ENCODE measurements at regions not wholly inside any gene's neighbourhood (a gene's known extent, or its start where the extent isn't known, plus 50 kb on each side); places are given as distances from the start of the nearest gene placed in this dataset.

DNA sequence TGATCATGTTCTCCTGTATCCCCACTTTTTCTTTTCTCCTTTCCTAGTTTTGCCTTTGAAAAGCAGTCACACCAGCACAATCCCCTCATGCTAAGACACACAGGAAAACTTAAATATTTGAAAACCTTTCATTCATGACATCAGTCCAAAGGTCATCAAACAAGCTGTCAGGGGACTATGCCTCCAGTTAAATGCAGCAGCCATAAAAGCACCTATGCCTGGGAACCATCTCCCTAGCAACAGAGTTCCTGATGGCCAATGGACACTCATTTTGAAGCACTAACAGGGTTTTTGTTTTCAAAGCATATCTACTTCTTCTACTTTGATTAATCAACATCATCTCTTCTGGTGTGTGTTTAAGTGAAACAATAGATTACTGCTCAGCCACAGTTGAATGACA, 286.4 kb upstream of the PARD3B start:
- no peak for DNase-seq (ENCODE audit: low read depth, low spot score)
- no peak overlapping the region for H3K27ac ChIP-seq

DNA sequence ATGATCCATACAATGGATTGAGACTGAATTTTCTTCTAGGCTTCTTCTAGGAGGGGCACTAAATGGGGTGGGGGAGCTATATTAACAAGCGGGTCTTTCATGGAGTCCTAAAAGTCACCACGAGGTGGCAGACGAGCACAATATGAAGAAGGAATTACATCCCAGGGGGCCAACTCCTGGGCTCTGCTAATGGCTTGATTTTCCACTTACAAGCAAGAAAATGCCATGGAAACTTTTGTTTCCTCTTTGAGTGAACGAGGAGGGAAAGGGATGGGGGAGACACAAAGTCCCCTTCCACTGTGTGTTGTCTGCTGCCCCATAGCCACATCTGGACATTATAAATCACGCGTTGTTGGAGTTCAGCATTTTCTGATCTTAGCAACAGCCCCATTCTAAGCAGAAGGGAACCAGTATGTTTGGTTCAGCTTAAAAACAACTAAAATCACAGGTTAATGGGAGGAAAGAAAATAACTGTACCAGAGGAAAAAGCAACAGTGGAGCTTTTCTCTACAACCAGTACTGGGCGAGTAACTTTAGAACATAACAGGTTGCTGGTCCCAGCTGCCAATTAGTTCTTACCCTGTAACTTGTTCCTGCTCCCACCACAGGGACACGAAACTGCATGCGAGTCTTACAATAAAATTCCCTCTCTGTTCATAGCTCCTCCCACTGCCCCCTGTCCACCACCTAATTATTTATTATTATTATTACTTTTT, 285.0 kb upstream of the PARD3B start:
- H3K27ac ChIP-seq = no peak overlapping the region
- no peak for DNase-seq (ENCODE audit: low read depth, low spot score)

DNA sequence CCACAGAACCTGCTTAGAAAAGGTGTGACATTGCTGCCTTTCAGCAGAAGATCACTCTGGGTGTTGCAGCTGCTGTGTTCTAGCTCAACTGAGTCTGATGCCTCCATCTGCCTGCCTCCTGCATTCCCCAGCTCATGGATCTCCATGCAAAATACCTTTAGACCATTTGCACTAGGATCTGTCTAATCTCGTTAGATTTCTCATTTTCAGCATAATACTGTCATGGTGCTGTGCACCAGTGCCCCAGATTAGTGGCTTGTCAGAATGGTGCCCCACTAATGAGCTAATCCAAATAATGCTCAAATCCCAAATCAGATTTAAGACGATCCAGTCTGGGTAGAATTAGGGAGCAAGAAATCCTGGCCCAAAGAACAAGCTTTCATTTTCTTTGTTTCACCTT, 284.4 kb upstream of the PARD3B start:
- DNase-seq (ENCODE audit: low read depth, low spot score) = no peak
- no peak overlapping the region for H3K27ac ChIP-seq

DNA sequence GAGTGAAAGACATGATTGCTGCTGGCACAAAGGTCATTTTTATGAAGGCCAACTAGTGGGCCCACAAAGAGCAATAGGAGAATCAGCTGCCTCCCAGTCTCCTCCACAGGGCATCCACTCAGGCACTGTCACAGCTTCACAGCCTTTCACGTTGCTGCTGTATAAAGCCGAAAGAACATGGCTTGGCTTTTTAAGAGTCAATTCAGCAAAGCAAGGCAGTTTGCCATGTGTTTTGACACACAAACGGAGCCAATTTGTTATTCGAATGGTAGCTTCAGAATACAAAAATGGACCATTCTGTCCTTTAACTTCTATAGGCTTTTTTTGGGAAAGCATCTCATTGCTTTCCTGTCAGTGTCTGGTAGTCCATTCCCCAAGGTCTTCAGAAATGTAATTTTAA, 283.4 kb upstream of the PARD3B start:
- no peak overlapping the region for H3K27ac ChIP-seq
- no peak for DNase-seq (ENCODE audit: low read depth, low spot score)

DNA sequence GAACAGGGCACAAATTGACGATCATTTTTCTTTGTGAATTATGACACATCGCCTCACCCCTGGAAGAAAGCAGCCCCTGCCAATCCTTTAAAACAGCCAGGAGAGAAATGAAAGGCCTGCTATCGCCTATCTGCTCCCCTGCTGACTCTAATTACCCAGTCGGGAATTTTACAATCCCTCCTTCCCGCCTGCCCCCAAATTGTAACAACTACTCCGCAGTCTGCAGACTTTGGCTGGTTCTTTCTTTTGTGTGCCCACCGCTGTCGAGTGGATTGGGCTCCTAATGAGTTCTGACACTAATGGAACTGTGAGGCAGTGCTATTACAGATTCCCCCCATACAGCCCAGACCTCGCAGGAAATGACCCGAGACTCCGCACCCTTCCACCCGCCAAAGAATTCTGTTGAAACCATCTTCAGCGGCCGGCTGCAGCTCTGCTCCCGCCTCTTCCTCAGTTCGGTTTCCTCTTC, 281.2 kb upstream of the PARD3B start:
- DNase-seq (ENCODE audit: low read depth, low spot score) = no peak
- H3K27ac ChIP-seq = no peak overlapping the region

DNA sequence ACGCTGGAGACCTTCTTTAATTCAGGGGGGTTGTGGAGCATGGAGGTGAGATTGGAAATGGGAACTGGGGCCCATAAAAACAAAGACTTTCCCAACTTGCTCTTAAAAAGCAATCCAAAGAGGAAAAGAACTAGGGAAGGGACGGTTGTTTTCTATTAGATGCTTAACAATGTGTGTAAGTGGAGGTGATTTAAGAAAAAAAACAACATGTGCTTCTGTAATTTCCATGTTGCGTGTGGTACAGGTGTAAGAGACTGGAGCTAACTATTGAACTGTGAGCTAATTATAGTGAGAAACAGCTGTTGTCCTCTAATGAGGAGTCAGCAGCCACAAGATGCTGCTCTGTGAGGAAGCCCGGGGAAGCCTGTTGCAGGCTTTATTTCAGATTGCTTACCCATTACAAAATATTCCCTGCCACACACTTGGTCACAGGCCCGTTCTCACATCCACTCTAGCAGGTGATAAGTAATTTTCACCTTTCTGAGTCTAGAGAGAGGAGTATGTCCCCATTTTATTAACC, 280.6 kb upstream of the PARD3B start:
- no peak overlapping the region for H3K27ac ChIP-seq
- no peak for DNase-seq (ENCODE audit: low read depth, low spot score)

DNA sequence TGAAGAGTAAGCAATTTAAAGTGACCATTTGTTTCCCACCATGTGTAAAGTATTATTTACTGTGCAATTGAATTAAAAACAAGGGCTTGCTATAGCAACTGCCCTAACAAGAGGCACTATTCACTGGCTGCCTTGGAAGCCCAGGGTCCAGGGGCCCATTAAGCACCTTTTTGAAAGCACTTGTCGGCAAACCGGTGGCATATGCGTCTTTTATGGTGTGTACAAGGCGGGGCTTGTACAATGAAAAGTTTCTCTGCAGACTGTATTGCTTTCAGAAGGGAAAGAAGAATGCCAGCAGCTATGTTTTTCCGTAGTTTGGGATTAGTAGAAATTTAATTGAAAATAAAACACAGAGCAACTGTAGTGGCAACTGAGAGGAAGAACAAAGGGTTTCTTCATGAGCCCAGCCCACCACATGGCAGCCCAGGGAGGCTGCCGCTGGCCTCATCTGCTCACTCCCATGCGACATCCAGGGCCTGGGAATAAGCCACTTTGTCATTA, 279.5 kb upstream of the PARD3B start:
- DNase-seq (ENCODE audit: low read depth, low spot score) = no peak
- H3K27ac ChIP-seq = no peak overlapping the region

DNA sequence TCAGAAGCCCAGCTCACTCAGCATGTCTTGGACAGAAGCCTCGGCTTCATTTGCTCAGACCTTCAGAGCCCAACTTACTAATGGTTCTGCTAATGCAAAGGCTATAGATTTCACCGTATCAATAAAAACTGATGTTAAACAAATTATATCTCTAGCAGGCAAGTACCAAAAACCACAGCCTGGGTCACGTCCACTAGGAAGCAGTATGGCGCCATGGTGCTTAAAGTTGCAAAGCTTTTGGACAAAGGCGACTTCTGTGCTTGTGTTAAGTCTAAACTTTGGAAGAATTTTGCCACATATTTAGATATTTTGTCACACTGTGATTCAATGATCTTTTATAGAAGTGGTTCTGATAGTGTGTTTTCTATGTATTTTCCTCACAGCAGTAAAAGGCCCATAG, 276.8 kb upstream of the PARD3B start:
- H3K27ac ChIP-seq = no peak overlapping the region
- no peak for DNase-seq (ENCODE audit: low read depth, low spot score)

DNA sequence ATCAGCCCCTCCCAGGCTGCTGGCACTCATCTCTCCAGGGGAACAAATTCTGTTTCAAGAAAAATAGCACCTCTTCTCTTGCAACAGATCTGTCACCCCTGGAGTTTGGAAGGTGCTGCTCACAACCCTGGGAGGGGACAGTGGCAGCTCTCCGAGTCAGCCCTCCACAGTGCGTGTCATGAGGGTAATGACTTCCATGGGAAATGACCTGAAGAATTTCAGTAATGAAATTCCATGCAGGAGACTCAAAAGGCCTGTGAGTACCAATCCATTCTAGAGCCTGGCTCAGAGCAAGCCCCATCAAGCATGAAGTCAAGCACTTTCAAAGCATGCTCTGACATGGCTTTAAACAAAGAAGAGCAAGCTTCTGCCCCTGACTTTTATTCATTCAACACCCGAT, 276.3 kb upstream of the PARD3B start:
- DNase-seq (ENCODE audit: low read depth, low spot score) = no peak
- H3K27ac ChIP-seq = no peak overlapping the region

DNA sequence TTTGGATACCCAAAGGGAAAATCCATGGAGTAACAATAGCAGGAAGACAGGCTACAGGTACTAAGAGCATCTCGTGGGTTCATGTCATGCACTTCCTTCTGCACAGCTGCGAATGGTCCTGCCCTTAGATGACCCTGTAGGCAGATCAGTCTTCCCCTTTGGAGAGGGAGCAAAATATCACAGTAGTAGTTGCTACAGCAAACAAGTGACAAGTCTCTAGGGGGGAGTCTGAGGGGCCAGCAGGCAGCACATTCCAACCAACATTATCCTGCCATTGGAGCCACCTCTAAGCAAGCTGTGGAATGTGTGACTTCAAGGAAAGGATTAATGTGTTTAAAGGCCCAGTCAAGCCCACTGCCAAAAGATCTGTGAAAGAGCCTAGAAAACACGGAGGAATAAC, 273.2 kb upstream of the PARD3B start:
- no peak overlapping the region for H3K27ac ChIP-seq
- DNase-seq (ENCODE audit: low read depth, low spot score) = no peak

DNA sequence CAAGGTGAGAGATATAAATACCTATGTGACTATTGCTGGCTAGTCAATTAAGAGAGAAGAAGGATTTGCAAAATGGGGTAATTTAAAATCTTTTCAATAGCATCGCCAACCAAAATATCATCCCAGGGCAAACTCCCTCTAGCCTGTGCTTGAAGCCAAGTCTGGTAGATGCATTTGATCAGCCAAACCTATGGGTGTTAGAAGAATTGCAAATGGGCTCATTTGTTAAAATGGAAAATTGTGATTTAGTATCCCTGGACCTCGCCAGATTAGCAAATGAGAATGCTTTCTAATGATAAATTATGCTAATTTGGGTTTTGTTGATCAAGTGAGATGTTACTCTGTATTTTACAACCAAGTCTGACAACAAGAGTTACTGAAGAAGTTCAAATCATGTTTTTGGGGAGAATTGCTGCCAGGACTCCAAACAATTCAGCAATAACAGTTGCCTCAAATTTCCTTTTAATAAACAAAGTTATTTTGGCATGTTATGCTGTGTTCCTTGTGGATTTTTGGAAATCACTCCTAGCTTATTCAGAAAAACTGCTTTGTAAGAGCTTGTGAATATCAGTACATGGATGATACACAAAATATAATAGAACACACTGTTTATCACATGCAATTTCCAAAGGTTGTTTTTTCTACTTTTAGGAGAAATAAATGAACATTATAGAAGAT, 272.5 kb upstream of the PARD3B start:
- no peak overlapping the region for H3K27ac ChIP-seq
- no peak for DNase-seq (ENCODE audit: low read depth, low spot score)

DNA sequence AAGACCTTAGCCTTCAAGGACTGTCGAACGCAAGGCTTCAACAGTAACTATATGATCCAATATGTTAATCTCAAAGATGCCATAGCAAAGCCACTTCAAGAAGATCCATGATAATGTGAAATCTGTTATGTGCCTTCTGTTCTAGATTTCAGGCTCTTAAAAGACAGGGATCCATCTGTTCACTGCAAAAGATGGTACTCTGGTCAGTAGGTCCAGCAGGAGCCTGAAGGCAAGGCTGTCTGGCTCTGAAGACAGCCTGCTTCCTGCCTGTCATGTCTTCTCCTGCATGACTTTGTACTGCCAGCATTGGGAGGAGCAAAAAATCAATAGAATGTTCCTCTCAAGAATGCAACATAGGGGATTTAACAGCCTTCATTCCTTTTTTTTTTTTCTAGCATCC, 270.8 kb upstream of the PARD3B start:
- no peak for DNase-seq (ENCODE audit: low read depth, low spot score)
- no peak overlapping the region for H3K27ac ChIP-seq

DNA sequence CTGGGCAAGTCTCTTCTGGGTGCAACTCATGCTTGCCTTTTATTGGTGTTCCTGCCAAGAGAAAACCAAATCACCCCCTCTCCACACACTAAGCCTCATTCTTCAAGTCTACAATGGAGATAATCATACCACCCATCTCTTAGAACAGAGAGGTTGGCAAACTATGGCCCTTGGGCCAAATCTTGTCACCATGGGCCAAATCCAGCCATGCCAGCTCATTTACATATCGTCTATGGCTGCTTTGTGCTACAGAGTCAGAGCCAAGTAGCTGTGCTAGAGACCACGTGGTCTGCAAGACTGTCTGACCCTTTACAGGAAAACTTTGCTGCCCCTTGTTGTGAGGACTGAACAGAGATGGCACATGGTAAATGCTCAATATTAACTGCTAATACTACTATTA, 270.3 kb upstream of the PARD3B start:
- DNase-seq (ENCODE audit: low read depth, low spot score) = no peak

DNA sequence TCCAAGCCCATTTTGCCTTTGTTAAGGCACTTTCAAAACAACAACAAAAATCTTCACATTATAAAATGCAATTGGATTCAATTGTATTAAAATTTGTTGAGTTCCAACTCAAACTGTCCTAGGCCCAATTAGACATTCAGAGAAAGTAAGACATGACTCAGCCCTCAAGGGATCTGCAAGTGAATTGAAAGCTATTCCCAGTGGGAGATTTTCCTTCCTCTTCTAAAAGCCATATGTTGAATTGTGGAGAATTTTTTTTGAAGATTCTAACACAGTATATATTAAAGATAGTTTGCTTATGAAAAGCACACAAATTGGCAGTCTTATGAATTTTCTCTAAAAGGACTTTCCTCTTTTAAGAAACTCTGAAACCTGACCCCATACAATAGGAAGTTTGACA, 268.0 kb upstream of the PARD3B start:
- no peak overlapping the region for H3K27ac ChIP-seq
- DNase-seq (ENCODE audit: low read depth, low spot score) = no peak

More for the DNA sequence above, 270.3 kb upstream of the PARD3B start:
- no peak overlapping the region for H3K27ac ChIP-seq

DNA sequence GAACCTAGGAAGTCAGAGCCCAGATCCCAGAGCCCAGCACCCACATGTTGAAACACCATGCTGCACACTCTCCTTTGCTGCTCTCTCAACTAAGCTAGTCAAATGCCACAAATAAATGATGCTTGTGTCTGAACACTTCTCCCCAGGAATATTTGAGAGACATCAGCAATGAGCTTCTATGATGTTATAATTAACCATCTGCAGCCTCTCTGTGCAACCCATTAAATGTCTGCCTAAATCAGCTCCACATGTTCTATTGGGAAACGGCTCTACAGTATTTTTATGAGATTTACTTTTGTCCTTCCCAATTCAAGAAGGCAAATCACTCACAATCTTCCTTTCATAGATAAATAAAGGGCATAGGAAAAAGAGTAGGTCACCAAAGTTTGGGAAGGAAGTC, 266.8 kb upstream of the PARD3B start:
- H3K27ac ChIP-seq = no peak overlapping the region
- DNase-seq (ENCODE audit: low read depth, low spot score) = no peak

DNA sequence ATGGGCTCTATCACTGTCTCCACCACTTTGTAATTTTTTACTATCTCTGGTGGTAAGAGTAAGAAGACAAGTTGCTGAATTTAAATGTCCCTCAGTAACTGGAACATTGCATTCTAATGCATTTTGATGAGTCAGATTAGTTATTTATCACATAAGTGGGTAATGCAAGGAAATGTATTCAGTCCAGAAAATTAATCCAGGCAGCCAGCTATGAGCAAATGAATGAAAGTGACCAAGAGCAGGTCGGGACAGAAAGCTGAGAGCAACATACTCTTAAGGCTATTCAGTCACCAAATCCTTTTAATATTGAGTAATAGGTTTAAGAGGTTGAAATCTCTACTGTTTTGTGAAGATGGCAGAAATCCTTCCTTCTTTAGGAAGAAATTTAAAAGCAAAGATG, 265.5 kb upstream of the PARD3B start:
- H3K27ac ChIP-seq = no peak overlapping the region
- no peak for DNase-seq (ENCODE audit: low read depth, low spot score)

DNA sequence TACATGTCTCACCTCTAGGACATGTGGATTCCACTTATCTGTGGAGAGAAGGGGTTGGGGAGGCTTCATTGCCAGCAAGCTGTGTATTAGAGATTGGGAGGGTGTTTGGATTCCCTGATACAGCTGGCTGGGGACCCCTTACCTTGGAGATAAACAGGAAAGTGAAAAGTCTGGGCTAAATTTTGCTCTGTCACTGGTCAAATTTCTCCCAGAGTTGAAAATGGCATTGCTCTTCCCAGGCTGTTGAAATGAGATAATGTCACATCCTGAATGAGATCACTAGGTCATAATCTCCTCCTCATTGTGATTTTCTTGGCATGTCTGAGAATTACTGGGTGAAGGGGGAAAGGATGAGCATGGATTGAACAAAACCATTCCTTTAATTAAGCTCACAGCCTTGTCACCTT, 265.0 kb upstream of the PARD3B start:
- DNase-seq (ENCODE audit: low read depth, low spot score) = no peak
- no peak overlapping the region for H3K27ac ChIP-seq

DNA sequence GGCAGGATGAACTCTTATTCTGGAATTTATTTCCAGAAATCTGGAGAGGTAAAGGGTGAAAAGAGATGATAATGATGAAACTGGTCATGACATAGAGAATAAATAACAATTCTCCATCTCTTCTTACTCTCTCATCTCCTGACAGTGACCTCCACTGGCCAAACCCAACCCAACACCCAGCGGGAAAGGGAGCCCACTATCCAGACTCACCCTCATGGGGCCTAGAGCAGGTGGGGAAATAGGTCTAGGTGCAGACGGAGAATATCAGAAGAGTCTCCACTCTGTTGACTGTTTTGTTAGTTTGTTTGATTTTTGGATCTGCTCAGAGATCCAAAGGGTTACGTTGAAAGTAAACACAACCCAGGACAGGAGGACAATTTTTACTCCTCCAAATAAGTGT, 263.2 kb upstream of the PARD3B start:
- DNase-seq (ENCODE audit: low read depth, low spot score) = no peak
- no peak overlapping the region for H3K27ac ChIP-seq

DNA sequence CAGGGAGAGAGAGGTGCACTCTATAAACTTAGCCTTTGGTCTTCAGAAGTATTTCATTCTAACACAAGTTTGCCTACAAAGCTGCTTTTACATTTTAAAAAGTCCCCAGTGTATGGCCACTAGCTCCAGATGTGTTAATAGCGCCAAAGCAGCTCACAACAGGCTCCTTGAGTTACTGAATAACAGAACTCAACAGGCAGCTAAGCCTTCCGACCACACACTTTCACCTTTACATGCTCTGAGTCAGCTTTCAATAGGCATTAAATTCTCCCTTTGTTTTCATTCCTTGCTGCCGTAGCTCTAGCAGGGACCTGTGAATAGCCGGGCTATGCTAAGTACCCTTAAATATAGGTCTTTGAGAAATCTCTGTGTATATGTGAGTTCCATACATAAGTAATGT, 262.8 kb upstream of the PARD3B start:
- H3K27ac ChIP-seq = no peak overlapping the region
- DNase-seq (ENCODE audit: low read depth, low spot score) = no peak

DNA sequence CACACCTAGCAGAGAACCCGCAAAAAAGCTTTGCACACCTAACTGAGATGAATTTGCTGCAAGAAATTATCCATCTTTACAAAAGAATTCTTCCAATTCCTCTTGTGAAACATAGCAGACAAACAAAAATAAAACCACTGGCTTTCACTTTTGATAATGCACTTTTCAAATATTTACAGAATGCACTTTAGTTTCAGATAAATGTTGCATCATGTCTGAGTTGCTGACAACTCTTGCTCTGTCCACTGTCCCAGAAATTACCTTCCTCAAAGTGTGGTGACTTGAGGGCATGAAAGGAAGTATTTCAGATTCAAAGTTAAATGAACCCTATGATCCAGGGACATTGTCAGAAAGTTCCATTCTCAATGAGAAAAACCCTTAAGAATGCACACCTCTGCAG, 256.2 kb upstream of the PARD3B start:
- no peak for DNase-seq (ENCODE audit: low read depth, low spot score)
- H3K27ac ChIP-seq = no peak overlapping the region

DNA sequence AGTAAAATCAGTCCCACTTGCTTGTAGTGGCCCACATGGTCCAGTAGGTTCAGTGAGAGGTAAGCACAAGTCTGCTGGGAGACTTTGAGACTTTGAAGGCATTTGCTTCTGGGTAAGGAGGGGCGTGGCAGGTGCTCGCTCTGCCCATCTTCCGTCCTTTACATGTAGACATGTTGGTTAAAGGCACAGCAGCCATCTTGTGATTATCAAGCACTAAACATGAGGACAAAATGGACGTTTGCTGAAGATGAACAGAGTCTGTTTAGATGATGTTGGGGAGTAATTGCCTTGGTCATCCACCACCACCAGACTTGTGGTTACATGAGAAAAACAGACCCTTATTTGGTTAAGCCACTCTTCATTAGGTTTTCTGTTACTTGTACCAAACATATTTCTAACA, 252.8 kb upstream of the PARD3B start:
- no peak overlapping the region for H3K27ac ChIP-seq
- no peak for DNase-seq (ENCODE audit: low read depth, low spot score)

All from epithelial cell of prostate (primary cell).